Panc1 (cell line): ENCODE measurements at regions not wholly inside any gene's neighbourhood (a gene's known extent, or its start where the extent isn't known, plus 50 kb on each side); places are given as distances from the start of the nearest gene placed in this dataset.

Experiments
- ATAC-seq: fragments of 200-7000 bp; cut with Tn5 transposase; 2 replicates; pipeline ENCODE4 v1.9.1; 2020; ENCODE audit warnings: mild to moderate bottlenecking, moderate library complexity
- BruUV-seq: library from RNA; stranded (reverse); fragments of 400-500 nt; replicated peaks from 2 replicates; lab custom pipeline; 2021; lab: Mats Ljungman, UMichigan
- CTCF ChIA-PET: fragments of 300-600 bp; sonication (Branson Sonifier 250); formaldehyde crosslinking; loops from one replicate; lab custom pipeline; 2022; ENCODE audit warnings: antibody characterized with exemption; lab: Charles Lee
- POLR2A ChIA-PET: fragments of 300-600 bp; sonication (Branson Sonifier 250); formaldehyde crosslinking; loops from one replicate; lab custom pipeline; 2022; ENCODE audit warnings: antibody characterized with exemption; lab: Charles Lee
- DNase-seq: peaks from one replicate; pipeline ENCODE4 v3.0.0-alpha.2; 2010; ENCODE audit warnings: low read depth, low spot score
- H3K27ac ChIP-seq: 2 replicates; pipeline ENCODE4 v1.5.1; 2011; ENCODE audit warnings: mild to moderate bottlenecking, low read length, inconsistent platforms
- H3K27me3 ChIP-seq: fragments of 200-500 bp; sonication (Bioruptor generic); 2 replicates; pipeline ENCODE4 v1.6.0; 2014; ENCODE audit warnings: low read length, inconsistent platforms; ENCODE audit not compliant: control insufficient read depth, insufficient read depth
- H3K36me3 ChIP-seq: fragments of 200-500 bp; sonication (Bioruptor generic); 2 replicates; pipeline ENCODE4 v1.5.1; 2014; ENCODE audit warnings: inconsistent platforms, mild to moderate bottlenecking, low read length, moderate library complexity; ENCODE audit not compliant: control insufficient read depth, insufficient read depth
- H3K4me1 ChIP-seq: 2 replicates; pipeline ENCODE4 v1.5.1; 2011; ENCODE audit warnings: inconsistent platforms, mild to moderate bottlenecking, low read length, moderate library complexity; ENCODE audit not compliant: control insufficient read depth, insufficient read depth
- H3K4me3 ChIP-seq, 2 experiments: 2 replicates each; pipeline ENCODE4 v1.5.1; 2011 to 2012; ENCODE audit warnings: low read depth in 2 of 2, low read length in 2 of 2, mild to moderate bottlenecking in 2 of 2, inconsistent platforms in 1 of 2, moderate library complexity in 1 of 2
- H3K9me3 ChIP-seq: fragments of 200-500 bp; sonication (Bioruptor generic); 2 replicates; pipeline ENCODE4 v1.5.1; 2014; ENCODE audit warnings: low read depth, mild to moderate bottlenecking, inconsistent platforms, low read length, moderate library complexity; ENCODE audit not compliant: control insufficient read depth, insufficient read depth
- CTCF ChIP-seq: fragments of 450-650 bp; IDR thresholded peaks from 2 replicates; pipeline ENCODE4 v1.5.1; 2017; ENCODE audit warnings: mild to moderate bottlenecking
- POLR2AphosphoS5 ChIP-seq: IDR thresholded peaks from 2 replicates; pipeline ENCODE4 v1.6.1; 2012; ENCODE audit warnings: mild to moderate bottlenecking, low read depth, low read length, moderate library complexity
- SIN3A ChIP-seq: IDR thresholded peaks from 2 replicates; pipeline ENCODE4 v1.6.1; 2012; ENCODE audit warnings: low read depth, mild to moderate bottlenecking, low read length, moderate library complexity, borderline replicate concordance; ENCODE audit not compliant: insufficient read depth
- TCF7L2 ChIP-seq: IDR thresholded peaks from 2 replicates; pipeline ENCODE4 v1.6.1; 2011; ENCODE audit warnings: mild to moderate bottlenecking, low read depth, low read length, inconsistent platforms
- in situ Hi-C: cut with HindIII; loops from 2 replicates; pipeline ENCODE4 v1.10.0; 2016; ENCODE audit warnings: low sequenced_read_pairs, low pct_unique_long_range_greater_than_20kb
- intact Hi-C: fragments of 100-400 bp; cut with micrococcal nuclease; formaldehyde crosslinking; loops from one replicate; pipeline ENCODE4 v1.10.0; 2022; ENCODE audit not compliant: unreplicated experiment
- TF ChIP-seq, protein P1 (sequence below), 2 experiments: IDR thresholded peaks; 2 replicates each; pipeline ENCODE4 v1.6.1; 2011 to 2012; ENCODE audit warnings: low read depth in 2 of 2, control low read depth in 1 of 2, low read length in 1 of 2, mild to moderate bottlenecking in 1 of 2, moderate library complexity in 1 of 2; ENCODE audit not compliant: insufficient read depth in 1 of 2

- in situ Hi-C loops (no loop called here), intact Hi-C loops (no loop called here)
- no peaks in the 10 kb centered on the region for H3K4me1 ChIP-seq
- ATAC-seq, result no peak
- DNase-seq, result no peak
- H3K27ac ChIP-seq, result no peak overlapping the region
- H3K36me3 ChIP-seq, result no peaks in the 10 kb centered on the region
- no peaks in the 10 kb centered on the region for H3K9me3 ChIP-seq
- ChIA-PET POLR2A (no interaction called here), CTCF (interaction anchor here (0.5 kb wide), 1 partner anchor 246 kb away, joined by 5 read pairs; no protein-coding TSS in a partner anchor)
- no peak for TF ChIP-seq SIN3A
- TF ChIP-seq, protein P1, sequence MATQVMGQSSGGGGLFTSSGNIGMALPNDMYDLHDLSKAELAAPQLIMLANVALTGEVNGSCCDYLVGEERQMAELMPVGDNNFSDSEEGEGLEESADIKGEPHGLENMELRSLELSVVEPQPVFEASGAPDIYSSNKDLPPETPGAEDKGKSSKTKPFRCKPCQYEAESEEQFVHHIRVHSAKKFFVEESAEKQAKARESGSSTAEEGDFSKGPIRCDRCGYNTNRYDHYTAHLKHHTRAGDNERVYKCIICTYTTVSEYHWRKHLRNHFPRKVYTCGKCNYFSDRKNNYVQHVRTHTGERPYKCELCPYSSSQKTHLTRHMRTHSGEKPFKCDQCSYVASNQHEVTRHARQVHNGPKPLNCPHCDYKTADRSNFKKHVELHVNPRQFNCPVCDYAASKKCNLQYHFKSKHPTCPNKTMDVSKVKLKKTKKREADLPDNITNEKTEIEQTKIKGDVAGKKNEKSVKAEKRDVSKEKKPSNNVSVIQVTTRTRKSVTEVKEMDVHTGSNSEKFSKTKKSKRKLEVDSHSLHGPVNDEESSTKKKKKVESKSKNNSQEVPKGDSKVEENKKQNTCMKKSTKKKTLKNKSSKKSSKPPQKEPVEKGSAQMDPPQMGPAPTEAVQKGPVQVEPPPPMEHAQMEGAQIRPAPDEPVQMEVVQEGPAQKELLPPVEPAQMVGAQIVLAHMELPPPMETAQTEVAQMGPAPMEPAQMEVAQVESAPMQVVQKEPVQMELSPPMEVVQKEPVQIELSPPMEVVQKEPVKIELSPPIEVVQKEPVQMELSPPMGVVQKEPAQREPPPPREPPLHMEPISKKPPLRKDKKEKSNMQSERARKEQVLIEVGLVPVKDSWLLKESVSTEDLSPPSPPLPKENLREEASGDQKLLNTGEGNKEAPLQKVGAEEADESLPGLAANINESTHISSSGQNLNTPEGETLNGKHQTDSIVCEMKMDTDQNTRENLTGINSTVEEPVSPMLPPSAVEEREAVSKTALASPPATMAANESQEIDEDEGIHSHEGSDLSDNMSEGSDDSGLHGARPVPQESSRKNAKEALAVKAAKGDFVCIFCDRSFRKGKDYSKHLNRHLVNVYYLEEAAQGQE (IDR thresholded peaks at IDR 0.05; ENCODE audit: insufficient read depth in 1 of 2, low read depth in 2 of 2, low read length in 1 of 2), result no peak
- TF ChIP-seq TCF7L2, result no peak
- TF ChIP-seq POLR2AphosphoS5, result no peak
- no peak for TF ChIP-seq CTCF
- no peak overlapping the region for H3K4me3 ChIP-seq
- no peaks in the 10 kb centered on the region for H3K27me3 ChIP-seq
- BruUV-seq, result no TSS peak
Observed at GRCh38 chr16:66099306-66099705, 267.2 kb upstream of the CDH5 start.

GRCh38 chr16:66097751-66098150 is 268.7 kb upstream of the CDH5 start:
- no peaks in the 10 kb centered on the region for H3K27me3 ChIP-seq
- no TSS peak for BruUV-seq
- ATAC-seq (no peak), DNase-seq (no peak)
- H3K9me3 ChIP-seq, result no peaks in the 10 kb centered on the region
- no peak overlapping the region for H3K27ac ChIP-seq
- H3K36me3 ChIP-seq, result no peaks in the 10 kb centered on the region
- TF ChIP-seq SIN3A (no peak), POLR2AphosphoS5 (no peak), CTCF (no peak), TCF7L2 (no peak)
- TF ChIP-seq, protein P1 (IDR thresholded peaks at IDR 0.05; ENCODE audit: insufficient read depth in 1 of 2, low read depth in 2 of 2, low read length in 1 of 2), result no peak
- in situ Hi-C loops, result no loop called here
- intact Hi-C loops, result no loop called here
- ChIA-PET CTCF (no interaction called here), POLR2A (no interaction called here)
- H3K4me3 ChIP-seq, result no peak overlapping the region
- H3K4me1 ChIP-seq, result no peaks in the 10 kb centered on the region
